CD14-positive monocyte (primary cell): ENCODE measurements at regions not wholly inside any gene's neighbourhood (a gene's known extent, or its start where the extent isn't known, plus 50 kb on each side); places are given as distances from the start of the nearest gene placed in this dataset.

Experiments
- DNase-seq, 3 donors: peaks; one replicate each; pipeline ENCODE4 v3.0.0-alpha.2; 2011 to 2022
- H2AFZ ChIP-seq: 2 replicates; pipeline ENCODE4 v1.6.0; 2012; ENCODE audit warnings: mild to moderate bottlenecking, low read depth, low read length, inconsistent platforms; ENCODE audit not compliant: insufficient read depth, poor library complexity, severe bottlenecking
- H3K27ac ChIP-seq, 2 donors: 1 replicate in 1 of 2; 2 replicates in 1 of 2; pipeline ENCODE4 v1.5.1; 2012 to 2013; ENCODE audit warnings: low read length in 2 of 2, control low read depth in 1 of 2, inconsistent platforms in 1 of 2, low read depth in 1 of 2, mild to moderate bottlenecking in 1 of 2
- H3K27me3 ChIP-seq, 2 donors: one replicate each; pipeline versions ENCODE4 v1.6.0 to v1.6.1; 2011 to 2013; ENCODE audit warnings: low read length in 2 of 2; ENCODE audit not compliant: control insufficient read depth in 2 of 2, insufficient read depth in 2 of 2
- H3K36me3 ChIP-seq, 2 donors: replicated peaks in 1 of 2; 1 replicate in 1 of 2; 2 replicates in 1 of 2; pipeline versions ENCODE4 v1.5.1 to v1.6.1; 2012 to 2013; ENCODE audit warnings: low read length in 2 of 2, control low read depth in 1 of 2, inconsistent platforms in 1 of 2, mild to moderate bottlenecking in 1 of 2; ENCODE audit not compliant: insufficient read depth in 2 of 2, control insufficient read depth in 1 of 2
- H3K4me1 ChIP-seq, 2 donors: 1 replicate in 1 of 2; 2 replicates in 1 of 2; pipeline versions ENCODE4 v1.5.1 to v1.6.1; 2012 to 2013; ENCODE audit warnings: low read length in 2 of 2, control low read depth in 1 of 2, inconsistent platforms in 1 of 2, mild to moderate bottlenecking in 1 of 2, moderate library complexity in 1 of 2; ENCODE audit not compliant: insufficient read depth in 2 of 2, control insufficient read depth in 1 of 2
- H3K4me2 ChIP-seq: replicated peaks from 2 replicates; pipeline ENCODE3; 2012; ENCODE audit warnings: low read length, moderate library complexity, mild to moderate bottlenecking; ENCODE audit not compliant: poor library complexity, severe bottlenecking; ENCODE audit errors: extremely low read depth
- H3K4me3 ChIP-seq, 3 experiments: fragments of 200-600 bp in 1 of 3; sonication (generic) in 1 of 3; replicated peaks in 1 of 3; 1 replicate in 2 of 3; 2 replicates in 1 of 3; pipeline ENCODE4 v1.5.1; 2011 to 2013; ENCODE audit warnings: low read length in 3 of 3, mild to moderate bottlenecking in 3 of 3, control low read depth in 2 of 3, low read depth in 2 of 3, inconsistent platforms in 1 of 3, moderate library complexity in 1 of 3
- H3K79me2 ChIP-seq: 2 replicates; pipeline ENCODE4 v1.6.0; 2012; ENCODE audit warnings: mild to moderate bottlenecking, control low read depth, inconsistent platforms, low read length, moderate library complexity; ENCODE audit not compliant: insufficient read depth
- H3K9ac ChIP-seq: 2 replicates; pipeline ENCODE4 v1.6.0; 2017; ENCODE audit warnings: low read length, mild to moderate bottlenecking; ENCODE audit not compliant: insufficient read depth, poor library complexity, severe bottlenecking
- H3K9me3 ChIP-seq, 2 donors: replicated peaks in 1 of 2; 1 replicate in 1 of 2; 2 replicates in 1 of 2; pipeline versions ENCODE4 v1.5.1 to v1.6.1; 2012 to 2013; ENCODE audit warnings: low read length in 2 of 2, control low read depth in 1 of 2; ENCODE audit not compliant: control insufficient read depth in 1 of 2, insufficient read depth in 1 of 2
- H4K20me1 ChIP-seq: 2 replicates; pipeline ENCODE4 v1.6.0; 2012; ENCODE audit warnings: mild to moderate bottlenecking, low read length, control low read depth, moderate library complexity; ENCODE audit not compliant: insufficient read depth
- H3K27ac Mint-ChIP-seq, 7 donors: one replicate each; pipeline ENCODE4 v1.8.0; 2020; ENCODE audit warnings: mild to moderate bottlenecking in 7 of 7, mixed read lengths in 7 of 7, moderate library complexity in 6 of 7, inconsistent platforms in 2 of 7
- H3K27me3 Mint-ChIP-seq, 3 donors: one replicate each; pipeline ENCODE4 v1.8.0; 2021 to 2022; ENCODE audit warnings: low read depth in 3 of 3, mild to moderate bottlenecking in 3 of 3, mixed read lengths in 3 of 3, moderate library complexity in 3 of 3, inconsistent platforms in 1 of 3
- H3K36me3 Mint-ChIP-seq, 2 donors: one replicate each; pipeline ENCODE4 v1.8.0; 2020; ENCODE audit warnings: mixed read lengths in 2 of 2, inconsistent platforms in 1 of 2, mild to moderate bottlenecking in 1 of 2
- H3K4me1 Mint-ChIP-seq: one replicate; pipeline ENCODE4 v1.8.0; 2020; ENCODE audit warnings: mild to moderate bottlenecking, mixed read lengths
- H3K4me3 Mint-ChIP-seq, 2 donors: one replicate each; pipeline ENCODE4 v1.8.0; 2020; ENCODE audit warnings: mild to moderate bottlenecking in 2 of 2, mixed read lengths in 2 of 2, moderate library complexity in 1 of 2
- H3K9me3 Mint-ChIP-seq, 7 donors: one replicate each; pipeline ENCODE4 v1.8.0; 2020 to 2022; ENCODE audit warnings: mixed read lengths in 7 of 7, mild to moderate bottlenecking in 6 of 7, moderate library complexity in 6 of 7, inconsistent platforms in 2 of 7
- CTCF ChIP-seq: fragments of 200-600 bp; IDR thresholded peaks from one replicate; pipeline ENCODE4 v1.8.0; 2022; ENCODE audit warnings: antibody characterized with exemption, mild to moderate bottlenecking
- WGBS: methylation state at CpG from one replicate; pipeline ENCODE4 v1.1.5; 2013; ENCODE audit warnings: missing lambda C conversion rate; ENCODE audit not compliant: insufficient coverage; 5-methylcytosine and 5-hydroxymethylcytosine counted together
- intact Hi-C, 2 donors: fragments of 100-400 bp; cut with micrococcal nuclease; formaldehyde crosslinking; loops; one replicate each; pipeline versions ENCODE4 v1.15.0 to v1.15.1; 2023

- no peaks in the 10 kb centered on the region for H3K9me3 ChIP-seq
- H3K9ac ChIP-seq, result no peak overlapping the region
- intact Hi-C loops, result no loop called here
- Mint-ChIP-seq H3K36me3 (no peaks in the 10 kb centered on the region), H3K4me3 (no peak overlapping the region), H3K4me1 (peaks cover 9% of the 10 kb centered on the region), H3K27ac (no peak overlapping the region), H3K27me3 (peaks cover 25 to 50% (median 38%) of the 10 kb centered on the region in 3 donors), H3K9me3 (peaks cover 0 to 4% (median 2%) of the 10 kb centered on the region in 7 donors)
- H2AFZ ChIP-seq, result no peak overlapping the region
- TF ChIP-seq CTCF, result no peak
- no peaks in the 10 kb centered on the region for H3K79me2 ChIP-seq
- no peak for DNase-seq
- no peaks in the 10 kb centered on the region for H3K4me1 ChIP-seq
- H4K20me1 ChIP-seq, result no peaks in the 10 kb centered on the region
- no peaks in the 10 kb centered on the region for H3K36me3 ChIP-seq
- no peak overlapping the region for H3K4me2 ChIP-seq
- WGBS, result 91% methylated on average over 10 of the region's 13 CpGs
- no peak overlapping the region for H3K27ac ChIP-seq
- no peak overlapping the region for H3K4me3 ChIP-seq
- H3K27me3 ChIP-seq, result peaks cover 7 to 27% of the 10 kb centered on the region in 2 donors
Measured at GRCh38 chr3:13199899-13200451, 126.7 kb upstream of the IQSEC1 start.

- H3K27me3 ChIP-seq, result peaks cover 7 to 20% of the 10 kb centered on the region in 2 donors
- Mint-ChIP-seq H3K4me1 (peaks cover 9% of the 10 kb centered on the region), H3K4me3 (no peak overlapping the region), H3K9me3 (peaks cover 0 to 4% (median 0%) of the 10 kb centered on the region in 7 donors), H3K27me3 (peaks cover 22 to 49% (median 32%) of the 10 kb centered on the region in 3 donors), H3K36me3 (no peaks in the 10 kb centered on the region), H3K27ac (no peak overlapping the region)
- no peaks in the 10 kb centered on the region for H3K4me1 ChIP-seq
- H4K20me1 ChIP-seq, result no peaks in the 10 kb centered on the region
- H3K4me2 ChIP-seq, result no peak overlapping the region
- TF ChIP-seq CTCF, result no peak
- no peak overlapping the region for H3K27ac ChIP-seq
- intact Hi-C loops, result no loop called here
- H3K4me3 ChIP-seq, result no peak overlapping the region
- no peaks in the 10 kb centered on the region for H3K9me3 ChIP-seq
- WGBS, result 90% methylated on average over 19 of the region's 25 CpGs
- no peak overlapping the region for H3K9ac ChIP-seq
- DNase-seq, result no peak
- H2AFZ ChIP-seq, result no peak overlapping the region
- H3K79me2 ChIP-seq, result no peaks in the 10 kb centered on the region
- no peaks in the 10 kb centered on the region for H3K36me3 ChIP-seq
Measured at GRCh38 chr3:13199006-13199776, 126.0 kb upstream of the IQSEC1 start.
